SH-SY5Y (cell line): ENCODE measurements at regions not wholly inside any gene's neighbourhood (a gene's known extent, or its start where the extent isn't known, plus 50 kb on each side); places are given as distances from the start of the nearest gene placed in this dataset.
A peak's percentile ranks its signal among the peaks of the same experiment; 100 is the strongest.

ENCODE experiments used
- GATA2 ChIP-seq: IDR thresholded peaks from 2 replicates; pipeline ENCODE4 v1.6.1; 2011; ENCODE audit warnings: mild to moderate bottlenecking, low read depth, low read length
- GATA3 ChIP-seq: IDR thresholded peaks from 2 replicates; pipeline ENCODE4 v1.6.1; 2011; ENCODE audit warnings: low read depth, mild to moderate bottlenecking, low read length, moderate library complexity

GRCh38 chr17:52383493-52384100 is 225.1 kb upstream of the CA10 start:
- TF ChIP-seq GATA3 = no peak
- no peak for TF ChIP-seq GATA2

GRCh38 chr17:52378860-52379259 is 220.3 kb upstream of the CA10 start:
- TF ChIP-seq GATA3 = no peak
- no peak for TF ChIP-seq GATA2

GRCh38 chr17:52376137-52376536 is 217.6 kb upstream of the CA10 start:
- no peak for TF ChIP-seq GATA3
- TF ChIP-seq GATA2 = 0 out of 2 replicates have a peak, but pooled peaks have one; percentile 14

GRCh38 chr17:52368886-52369285 is 210.4 kb upstream of the CA10 start:
- TF ChIP-seq GATA3 (no peak), GATA2 (no peak)

GRCh38 chr17:52357854-52358253 is 199.3 kb upstream of the CA10 start:
- no peak for TF ChIP-seq GATA2
- no peak for TF ChIP-seq GATA3

- TF ChIP-seq GATA3 = no peak
Observed at GRCh38 chr17:52336796-52337195, 178.3 kb upstream of the CA10 start.

- TF ChIP-seq GATA2 (no peak), GATA3 (no peak)
Observed at GRCh38 chr17:52306314-52306713, 147.8 kb upstream of the CA10 start.

GRCh38 chr17:52298881-52299280 is 140.4 kb upstream of the CA10 start:
- TF ChIP-seq GATA3 (no peak), GATA2 (no peak)

GRCh38 chr17:52297230-52298010 is 138.9 kb upstream of the CA10 start:
- TF ChIP-seq GATA2 (no peak), GATA3 (no peak)

GRCh38 chr17:52294301-52294700 is 135.8 kb upstream of the CA10 start:
- TF ChIP-seq GATA3 (no peak), GATA2 (no peak)

- TF ChIP-seq GATA2 (no peak), GATA3 (no peak)
Observed at GRCh38 chr17:52287611-52288010, 129.1 kb upstream of the CA10 start.

- TF ChIP-seq GATA3 (no peak), GATA2 (no peak)
Observed at GRCh38 chr17:52283872-52284271, 125.4 kb upstream of the CA10 start.

GRCh38 chr17:52276381-52277008 is 118.0 kb upstream of the CA10 start:
- TF ChIP-seq GATA2 = no peak
- no peak for TF ChIP-seq GATA3

- TF ChIP-seq GATA2 = no peak
- TF ChIP-seq GATA3 = no peak
Observed at GRCh38 chr17:52271781-52272180, 113.3 kb upstream of the CA10 start.

- TF ChIP-seq GATA2 (no peak), GATA3 (no peak)
Observed at GRCh38 chr17:52255347-52255746, 96.8 kb upstream of the CA10 start.
